Left lung (tissue), 4 donors: ENCODE measurements at regions not wholly inside any gene's neighbourhood (a gene's known extent, or its start where the extent isn't known, plus 50 kb on each side); places are given as distances from the start of the nearest gene placed in this dataset.

Experiments used
- ATAC-seq: fragments of 200-7000 bp; cut with Tn5 transposase; one replicate; pipeline ENCODE4 v1.9.1; 2020; ENCODE audit warnings: moderate library complexity
- DNase-seq, 4 donors: peaks; one replicate each; pipeline ENCODE4 v3.0.0-alpha.2; 2013 to 2020
- H3K27ac ChIP-seq, 2 donors: fragments of 200-600 bp; sonication (generic) in 1 of 2; one replicate each; pipeline versions ENCODE4 v1.5.0 to v1.8.0; 2020 to 2021
- H3K27me3 ChIP-seq, 2 donors: fragments of 200-600 bp; sonication (generic) in 1 of 2; one replicate each; pipeline versions ENCODE4 v1.5.0 to v1.8.0; 2020 to 2021
- H3K36me3 ChIP-seq, 2 donors: fragments of 200-600 bp; sonication (generic) in 1 of 2; one replicate each; pipeline versions ENCODE4 v1.5.0 to v1.8.0; 2020 to 2021
- H3K4me1 ChIP-seq, 2 donors: fragments of 200-600 bp; one replicate each; pipeline ENCODE4 v1.8.0; 2021
- H3K4me3 ChIP-seq, 2 donors: fragments of 200-600 bp; sonication (generic) in 1 of 2; one replicate each; pipeline versions ENCODE4 v1.5.0 to v1.8.0; 2020 to 2021; ENCODE audit warnings: mild to moderate bottlenecking in 1 of 2
- H3K9me3 ChIP-seq, 2 donors: fragments of 200-600 bp; sonication (generic) in 1 of 2; one replicate each; pipeline versions ENCODE4 v1.5.0 to v1.8.0; 2020 to 2021
- CTCF ChIP-seq, 2 donors: fragments of 200-600 bp; sonication (generic) in 1 of 2; IDR thresholded peaks; one replicate each; pipeline versions ENCODE4 v1.5.0 to v1.8.0; 2021; ENCODE audit warnings: antibody characterized with exemption in 2 of 2
- intact Hi-C, 2 donors: fragments of 100-400 bp; cut with DNase I; formaldehyde crosslinking; loops; one replicate each; pipeline versions ENCODE4 v1.11.2 to v1.14.2; 2022
- donor health status: DM: no; HTN: yes; CAD: no.
- donor health status: DM: no; HTN: no; CAD: no.

- no peaks in the 10 kb centered on the region for H3K27me3 ChIP-seq
- H3K9me3 ChIP-seq = no peaks in the 10 kb centered on the region
- no peak for DNase-seq
- H3K4me1 ChIP-seq = no peaks in the 10 kb centered on the region
- no peak overlapping the region for H3K27ac ChIP-seq
- intact Hi-C loops = no loop called here
- ATAC-seq = no peak
- no peak overlapping the region for H3K4me3 ChIP-seq
- TF ChIP-seq CTCF (IDR thresholded peaks at IDR 0.05) = no peak
- H3K36me3 ChIP-seq = no peaks in the 10 kb centered on the region
Observed at GRCh38 chr13:33957497-33957905, 139.6 kb downstream of the RFC3 start.

GRCh38 chr13:33958964-33959363 is 141.0 kb downstream of the RFC3 start:
- Histone ChIP-seq H3K27me3 (no peaks in the 10 kb centered on the region), H3K27ac (no peak overlapping the region), H3K4me1 (no peaks in the 10 kb centered on the region), H3K9me3 (no peaks in the 10 kb centered on the region), H3K36me3 (no peaks in the 10 kb centered on the region), H3K4me3 (no peak overlapping the region)
- TF ChIP-seq CTCF (IDR thresholded peaks at IDR 0.05) = no peak
- intact Hi-C loops = no loop called here
- ATAC-seq (no peak), DNase-seq (no peak)

- H3K4me3 ChIP-seq = no peak overlapping the region
- intact Hi-C loops = no loop called here
- ATAC-seq (no peak), DNase-seq (no peak)
- H3K4me1 ChIP-seq = no peaks in the 10 kb centered on the region
- H3K9me3 ChIP-seq = no peaks in the 10 kb centered on the region
- no peak overlapping the region for H3K27ac ChIP-seq
- H3K27me3 ChIP-seq = no peaks in the 10 kb centered on the region
- no peaks in the 10 kb centered on the region for H3K36me3 ChIP-seq
- no peak for TF ChIP-seq CTCF (IDR thresholded peaks at IDR 0.05)
Observed at GRCh38 chr13:33963134-33963533, 145.2 kb downstream of the RFC3 start.

- DNase-seq (no peak), ATAC-seq (no peak)
- Histone ChIP-seq H3K4me1 (no peaks in the 10 kb centered on the region), H3K27ac (no peak overlapping the region), H3K9me3 (no peaks in the 10 kb centered on the region), H3K4me3 (no peak overlapping the region), H3K27me3 (no peaks in the 10 kb centered on the region), H3K36me3 (no peaks in the 10 kb centered on the region)
- TF ChIP-seq CTCF (IDR thresholded peaks at IDR 0.05) = no peak
- intact Hi-C loops = no loop called here
Observed at GRCh38 chr13:33963895-33964294, 145.9 kb downstream of the RFC3 start.

GRCh38 chr13:33968520-33969507 is 150.9 kb downstream of the RFC3 start:
- Histone ChIP-seq H3K27ac (no peak overlapping the region), H3K4me1 (no peaks in the 10 kb centered on the region), H3K9me3 (no peaks in the 10 kb centered on the region), H3K4me3 (no peak overlapping the region), H3K27me3 (no peaks in the 10 kb centered on the region), H3K36me3 (no peaks in the 10 kb centered on the region)
- ATAC-seq (peak; percentile 64), DNase-seq (peak in 1 of 4 donors; percentile 10)
- intact Hi-C loops = no loop called here
- TF ChIP-seq CTCF (IDR thresholded peaks at IDR 0.05) = no peak
